Gastrocnemius medialis (tissue), 4 donors: ENCODE measurements at regions not wholly inside any gene's neighbourhood (a gene's known extent, or its start where the extent isn't known, plus 50 kb on each side); places are given as distances from the start of the nearest gene placed in this dataset.

Experiments
- ATAC-seq, 2 donors: fragments of 150-250 bp; one replicate each; pipeline ENCODE4 v1.9.1; 2016
- DNase-seq, 2 donors: peaks; one replicate each; pipeline ENCODE4 v3.0.0-alpha.2; 2019
- H3K27ac ChIP-seq, 4 donors: fragments of 200-600 bp; sonication (generic); 1 replicate in 1 of 4; 2 replicates in 3 of 4; pipeline ENCODE4 v1.5.1; 2016 to 2018; ENCODE audit warnings: mild to moderate bottlenecking in 2 of 4, moderate library complexity in 1 of 4
- H3K27me3 ChIP-seq, 3 donors: fragments of 200-600 bp; sonication (generic) in 2 of 3; 1 replicate in 1 of 3; 2 replicates in 2 of 3; pipeline versions ENCODE4 v1.5.1 to v1.6.0; 2016 to 2019; ENCODE audit warnings: mild to moderate bottlenecking in 1 of 3, moderate library complexity in 1 of 3
- H3K36me3 ChIP-seq, 2 donors: fragments of 200-600 bp; sonication (generic) in 1 of 2; one replicate each; pipeline ENCODE4 v1.5.1; 2017 to 2018
- H3K4me1 ChIP-seq, 2 donors: fragments of 200-600 bp; sonication (generic) in 1 of 2; one replicate each; pipeline ENCODE4 v1.5.1; 2016 to 2017; ENCODE audit warnings: mild to moderate bottlenecking in 2 of 2
- H3K4me3 ChIP-seq, 4 donors: fragments of 200-600 bp; sonication (generic) in 3 of 4; 1 replicate in 1 of 4; 2 replicates in 3 of 4; pipeline ENCODE4 v1.5.1; 2016 to 2019; ENCODE audit warnings: mild to moderate bottlenecking in 2 of 4
- H3K9me3 ChIP-seq, 3 donors: fragments of 200-600 bp; sonication (generic) in 2 of 3; 1 replicate in 1 of 3; 2 replicates in 2 of 3; pipeline ENCODE4 v1.5.1; 2016 to 2019
- CTCF ChIP-seq, 5 experiments: fragments of 450-650 bp in 3 of 5; fragments of 200-600 bp in 2 of 5; sonication (generic) in 2 of 5; IDR thresholded peaks in 4 of 5; conservative IDR thresholded peaks in 1 of 5; 1 replicate in 4 of 5; 2 replicates in 1 of 5; pipeline ENCODE4 v1.5.1; 2016 to 2019; ENCODE audit warnings: antibody characterized with exemption in 5 of 5, mild to moderate bottlenecking in 3 of 5, moderate library complexity in 3 of 5
- POLR2A ChIP-seq, 2 donors: fragments of 450-650 bp; IDR thresholded peaks; one replicate each; pipeline ENCODE4 v1.6.1; 2017; ENCODE audit warnings: antibody characterized with exemption in 2 of 2, mild to moderate bottlenecking in 2 of 2, moderate library complexity in 2 of 2
- in situ Hi-C, 4 donors: fragments of 200-750 bp; cut with MboI; loops; one replicate each; pipeline versions ENCODE4 v1.15.0 to v1.8.0; 2017; ENCODE audit warnings: low sequenced_read_pairs in 4 of 4
- intact Hi-C: fragments of 100-400 bp; cut with DNase I; formaldehyde crosslinking; loops from one replicate; pipeline ENCODE4 v1.15.1; 2023; ENCODE audit warnings: low total_unique reads

GRCh38 chr5:71938895-71939294 is 168.4 kb upstream of the MAP1B start:
- no peak for DNase-seq

GRCh38 chr5:71939452-71940230 is 167.6 kb upstream of the MAP1B start:
- no peak for DNase-seq
- no peak overlapping the region for H3K27ac ChIP-seq
- no peaks in the 10 kb centered on the region for H3K4me1 ChIP-seq
- intact Hi-C loops: no loop called here
- no peak for ATAC-seq
- no peaks in the 10 kb centered on the region for H3K27me3 ChIP-seq
- no peak overlapping the region for H3K4me3 ChIP-seq
- no peak for TF ChIP-seq POLR2A (IDR thresholded peaks at IDR 0.05)
- TF ChIP-seq CTCF (IDR thresholded peaks at IDR 0.05 in 4 of 5, conservative IDR thresholded peaks at IDR 0.05 in 1 of 5): no peak
- H3K36me3 ChIP-seq: no peaks in the 10 kb centered on the region
- in situ Hi-C loops: no loop called here
- no peaks in the 10 kb centered on the region for H3K9me3 ChIP-seq

More at GRCh38 chr5:71938895-71939294, 168.4 kb upstream of the MAP1B start:
- ATAC-seq: no peak
- no peak overlapping the region for H3K4me3 ChIP-seq
- H3K27me3 ChIP-seq: no peaks in the 10 kb centered on the region
- no peaks in the 10 kb centered on the region for H3K4me1 ChIP-seq
- H3K36me3 ChIP-seq: no peaks in the 10 kb centered on the region
- H3K27ac ChIP-seq: no peak overlapping the region
- no peak for TF ChIP-seq CTCF (IDR thresholded peaks at IDR 0.05 in 4 of 5, conservative IDR thresholded peaks at IDR 0.05 in 1 of 5)
- intact Hi-C loops: no loop called here
- in situ Hi-C loops: no loop called here
- no peaks in the 10 kb centered on the region for H3K9me3 ChIP-seq

DNA sequence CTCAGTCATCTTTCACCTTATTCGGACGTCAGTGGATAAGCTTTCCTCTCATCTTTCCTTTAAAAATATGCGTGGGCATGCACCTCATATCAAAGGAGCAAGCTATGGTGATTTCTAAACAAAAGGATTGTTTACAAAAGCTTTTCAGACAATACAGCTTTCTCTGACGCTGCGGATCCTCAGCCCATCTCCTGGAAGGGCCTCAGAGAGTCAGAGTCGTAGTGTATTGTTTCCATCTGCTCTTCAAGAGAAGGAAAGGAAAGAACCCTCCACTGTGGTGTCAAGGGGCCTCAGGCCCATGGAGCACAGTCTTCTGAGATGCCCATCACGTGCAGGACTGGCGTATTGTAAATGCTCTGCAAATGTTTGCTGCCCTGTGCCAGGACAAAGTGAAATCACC is 163.4 kb upstream of the MAP1B start:
- in situ Hi-C loops: no loop called here

GRCh38 chr5:71945436-71945835 is 161.8 kb upstream of the MAP1B start:
- ATAC-seq (no peak), DNase-seq (no peak)
- Histone ChIP-seq H3K4me3 (no peak overlapping the region), H3K27ac (no peak overlapping the region), H3K9me3 (no peaks in the 10 kb centered on the region), H3K36me3 (no peaks in the 10 kb centered on the region), H3K27me3 (no peaks in the 10 kb centered on the region), H3K4me1 (no peaks in the 10 kb centered on the region)
- in situ Hi-C loops: no loop called here
- intact Hi-C loops: no loop called here
- no peak for TF ChIP-seq CTCF (IDR thresholded peaks at IDR 0.05 in 4 of 5, conservative IDR thresholded peaks at IDR 0.05 in 1 of 5)
- TF ChIP-seq POLR2A (IDR thresholded peaks at IDR 0.05): no peak

More for the DNA sequence above, 163.4 kb upstream of the MAP1B start:
- Histone ChIP-seq H3K36me3 (no peaks in the 10 kb centered on the region), H3K4me1 (no peaks in the 10 kb centered on the region), H3K27me3 (no peaks in the 10 kb centered on the region), H3K4me3 (no peak overlapping the region), H3K9me3 (no peaks in the 10 kb centered on the region), H3K27ac (no peak overlapping the region)
- TF ChIP-seq POLR2A (IDR thresholded peaks at IDR 0.05) (no peak), CTCF (IDR thresholded peaks at IDR 0.05 in 4 of 5, conservative IDR thresholded peaks at IDR 0.05 in 1 of 5) (no peak)
- intact Hi-C loops: no loop called here
- DNase-seq (no peak), ATAC-seq (no peak)
